ENCODE measurements at regions not wholly inside any gene's neighbourhood (a gene's known extent, or its start where the extent isn't known, plus 50 kb on each side); places are given as distances from the start of the nearest gene placed in this dataset.

- WGBS, 4 donors, result 88 to 96% (median 91%) methylated on average over 4 of the region's 4 CpGs
- H3K9me3 ChIP-seq, result peaks cover 0 to 3% (median 0%) of the 10 kb centered on the region in 12 donors
- H3K27ac ChIP-seq, result no peak overlapping the region
- peaks cover 0 to 11% (median 2%) of the 10 kb centered on the region in 12 donors for H3K4me1 ChIP-seq
- DNase-seq, result no peak
- intact Hi-C loops (cut with DNase I), result loop anchor here in 2 of 10 donors (10.0 kb wide), 1 partner anchor 1539 kb away; no protein-coding TSS in a partner anchor
- TF ChIP-seq, protein P1, sequence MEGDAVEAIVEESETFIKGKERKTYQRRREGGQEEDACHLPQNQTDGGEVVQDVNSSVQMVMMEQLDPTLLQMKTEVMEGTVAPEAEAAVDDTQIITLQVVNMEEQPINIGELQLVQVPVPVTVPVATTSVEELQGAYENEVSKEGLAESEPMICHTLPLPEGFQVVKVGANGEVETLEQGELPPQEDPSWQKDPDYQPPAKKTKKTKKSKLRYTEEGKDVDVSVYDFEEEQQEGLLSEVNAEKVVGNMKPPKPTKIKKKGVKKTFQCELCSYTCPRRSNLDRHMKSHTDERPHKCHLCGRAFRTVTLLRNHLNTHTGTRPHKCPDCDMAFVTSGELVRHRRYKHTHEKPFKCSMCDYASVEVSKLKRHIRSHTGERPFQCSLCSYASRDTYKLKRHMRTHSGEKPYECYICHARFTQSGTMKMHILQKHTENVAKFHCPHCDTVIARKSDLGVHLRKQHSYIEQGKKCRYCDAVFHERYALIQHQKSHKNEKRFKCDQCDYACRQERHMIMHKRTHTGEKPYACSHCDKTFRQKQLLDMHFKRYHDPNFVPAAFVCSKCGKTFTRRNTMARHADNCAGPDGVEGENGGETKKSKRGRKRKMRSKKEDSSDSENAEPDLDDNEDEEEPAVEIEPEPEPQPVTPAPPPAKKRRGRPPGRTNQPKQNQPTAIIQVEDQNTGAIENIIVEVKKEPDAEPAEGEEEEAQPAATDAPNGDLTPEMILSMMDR (IDR thresholded peaks at IDR 0.05), result no peak
- TF ChIP-seq POLR2A (IDR thresholded peaks at IDR 0.05), result no peak
- no peak overlapping the region for H3K4me3 ChIP-seq
- peaks cover 0 to 23% (median 0%) of the 10 kb centered on the region in 9 donors for H3K27me3 ChIP-seq
- H3K36me3 ChIP-seq, result no peaks in the 10 kb centered on the region
- ATAC-seq, result no peak
Observed at GRCh38 chr12:125336246-125336645, 271.0 kb downstream of the AACS start.

DNA sequence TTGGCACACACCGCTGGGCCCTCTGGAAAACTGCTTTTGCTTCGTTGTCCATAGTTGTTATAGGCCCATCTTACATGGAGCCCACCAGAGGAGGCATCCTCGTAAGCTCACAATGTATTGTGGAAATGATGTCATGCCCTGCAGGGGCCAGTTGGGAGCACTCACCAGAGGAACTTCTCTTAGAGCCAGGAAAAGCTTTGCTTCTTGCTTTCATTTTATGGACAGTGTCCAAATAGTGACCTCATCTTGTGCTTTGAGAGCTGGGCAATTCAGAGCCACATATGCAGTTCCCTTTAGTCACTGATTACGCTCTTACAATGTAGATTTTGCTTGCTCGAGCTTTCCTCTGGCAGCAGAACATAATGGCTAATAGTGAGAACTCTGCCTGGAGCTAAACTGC, 275.6 kb downstream of the AACS start:
- intact Hi-C loops (cut with DNase I), result no loop called here
- no peak for TF ChIP-seq POLR2A (IDR thresholded peaks at IDR 0.05)
- TF ChIP-seq, protein P1 (IDR thresholded peaks at IDR 0.05), result peak in 2 of 12 donors; percentile 13 to 27
- peak; percentile 51 to 97 (median 88) for ATAC-seq
- Histone ChIP-seq H3K36me3 (no peaks in the 10 kb centered on the region), H3K27me3 (peaks cover 0 to 3% (median 0%) of the 10 kb centered on the region in 9 donors), H3K4me1 (peaks cover 0 to 10% (median 2%) of the 10 kb centered on the region in 12 donors), H3K9me3 (peaks cover 0 to 3% (median 0%) of the 10 kb centered on the region in 12 donors), H3K4me3 (no peak overlapping the region), H3K27ac (peak overlapping the region in 5 of 12 donors; percentile 4 to 59 (median 45))
- 9 to 27% (median 14%) methylated on average over 5 of the region's 5 CpGs for WGBS, 4 donors
- peak in 4 of 5 donors; percentile 18 to 47 (median 32) for DNase-seq

DNA sequence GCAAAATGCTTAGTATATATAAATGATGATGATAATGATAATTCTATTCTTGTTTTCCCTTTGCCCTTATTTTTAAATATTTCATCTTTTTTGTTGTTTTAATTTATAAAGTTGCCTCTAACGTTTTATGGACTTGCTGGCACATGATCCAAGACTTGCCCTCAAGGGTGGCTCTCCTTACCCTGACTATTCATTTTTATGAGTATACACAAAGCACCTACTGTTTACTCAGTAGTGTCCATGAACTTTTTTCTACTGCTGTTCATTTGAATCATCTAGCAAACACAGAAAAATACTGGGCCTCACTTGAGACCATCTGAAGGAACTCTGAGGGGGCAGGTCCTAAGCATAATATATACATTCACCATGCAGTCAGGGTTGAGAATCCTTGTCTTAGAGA, 276.2 kb downstream of the AACS start:
- DNase-seq (no peak), ATAC-seq (no peak)
- peak overlapping the region in 3 of 12 donors; percentile 45 to 59 (median 54) for H3K27ac ChIP-seq
- H3K4me3 ChIP-seq, result no peak overlapping the region
- 61 to 74% (median 65%) methylated on average over 1 of the region's 1 CpG for WGBS, 4 donors
- H3K27me3 ChIP-seq, result peaks cover 0 to 3% (median 0%) of the 10 kb centered on the region in 9 donors
- intact Hi-C loops (cut with DNase I), result no loop called here
- TF ChIP-seq, protein P1 (IDR thresholded peaks at IDR 0.05), result no peak
- TF ChIP-seq POLR2A (IDR thresholded peaks at IDR 0.05), result no peak
- H3K36me3 ChIP-seq, result no peaks in the 10 kb centered on the region
- H3K4me1 ChIP-seq, result peaks cover 0 to 10% (median 2%) of the 10 kb centered on the region in 12 donors
- peaks cover 0 to 3% (median 0%) of the 10 kb centered on the region in 12 donors for H3K9me3 ChIP-seq

- intact Hi-C loops (cut with DNase I), result no loop called here
- no peak for ATAC-seq
Observed at GRCh38 chr12:125343649-125344048, 278.4 kb downstream of the AACS start.

More at GRCh38 chr12:125343649-125344048, 278.4 kb downstream of the AACS start:
- 79 to 92% (median 90%) methylated on average over 3 of the region's 3 CpGs for WGBS, 4 donors
- Histone ChIP-seq H3K9me3 (no peaks in the 10 kb centered on the region), H3K4me3 (no peak overlapping the region), H3K27ac (no peak overlapping the region), H3K4me1 (peaks cover 0 to 10% (median 3%) of the 10 kb centered on the region in 12 donors), H3K27me3 (no peaks in the 10 kb centered on the region), H3K36me3 (no peaks in the 10 kb centered on the region)
- TF ChIP-seq POLR2A (IDR thresholded peaks at IDR 0.05), result no peak
- TF ChIP-seq, protein P1 (IDR thresholded peaks at IDR 0.05), result no peak
- no peak for DNase-seq

Data from heart left ventricle (tissue), 16 donors.